AG08396 (cell line): ENCODE measurements at regions not wholly inside any gene's neighbourhood (a gene's known extent, or its start where the extent isn't known, plus 50 kb on each side); places are given as distances from the start of the nearest gene placed in this dataset.

Experiments
- DNase-seq: peaks from one replicate; pipeline ENCODE4 v3.0.0; 2012; ENCODE audit warnings: low spot score, mixed read lengths

GRCh38 chr14:34348592-34348991 lies 113.4 kb downstream of the SPTSSA start:
- DNase-seq = no peak

DNA sequence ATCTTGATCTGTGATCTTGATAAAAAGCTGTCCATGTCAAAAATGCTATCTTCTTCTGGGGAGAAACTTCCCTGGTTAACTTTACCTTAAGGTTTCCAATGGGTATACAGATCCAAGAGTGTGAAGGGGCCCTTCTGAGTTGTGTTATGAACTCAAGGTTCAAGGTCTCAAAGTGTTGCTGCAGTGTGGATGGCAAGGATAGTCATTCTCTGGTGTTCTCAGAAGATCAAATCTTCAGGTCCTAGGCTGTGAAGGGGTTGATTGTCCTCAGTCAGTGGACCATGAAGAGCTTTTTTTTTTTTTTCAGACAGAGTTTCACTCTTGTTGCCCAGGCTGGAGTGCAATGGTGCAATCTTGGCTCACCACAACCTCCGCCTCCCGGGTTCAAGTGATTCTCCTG lies 114.4 kb downstream of the SPTSSA start:
- DNase-seq = no peak

- no peak for DNase-seq
These were observed 116.1 kb downstream of the SPTSSA start for GRCh38 chr14:34345718-34346465.

DNA sequence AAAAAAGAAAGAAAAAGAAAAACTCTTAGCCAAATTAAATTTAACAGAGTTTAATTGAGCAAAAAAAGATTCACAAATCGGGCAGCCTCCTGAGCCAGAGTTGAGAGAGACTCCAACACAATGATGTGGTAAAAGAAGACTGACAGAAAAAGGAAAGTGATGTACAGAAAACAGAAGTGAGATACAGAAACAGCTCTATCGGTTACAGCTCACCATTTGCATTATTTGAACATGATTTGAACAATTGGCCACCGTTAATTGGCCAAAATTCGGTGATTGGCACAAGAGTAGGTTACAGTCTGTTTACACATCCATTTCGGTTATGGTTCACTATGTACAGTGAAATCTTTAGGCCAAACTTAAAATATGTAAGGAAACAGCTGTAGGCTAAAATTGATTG lies 117.7 kb downstream of the SPTSSA start:
- DNase-seq = no peak

DNA sequence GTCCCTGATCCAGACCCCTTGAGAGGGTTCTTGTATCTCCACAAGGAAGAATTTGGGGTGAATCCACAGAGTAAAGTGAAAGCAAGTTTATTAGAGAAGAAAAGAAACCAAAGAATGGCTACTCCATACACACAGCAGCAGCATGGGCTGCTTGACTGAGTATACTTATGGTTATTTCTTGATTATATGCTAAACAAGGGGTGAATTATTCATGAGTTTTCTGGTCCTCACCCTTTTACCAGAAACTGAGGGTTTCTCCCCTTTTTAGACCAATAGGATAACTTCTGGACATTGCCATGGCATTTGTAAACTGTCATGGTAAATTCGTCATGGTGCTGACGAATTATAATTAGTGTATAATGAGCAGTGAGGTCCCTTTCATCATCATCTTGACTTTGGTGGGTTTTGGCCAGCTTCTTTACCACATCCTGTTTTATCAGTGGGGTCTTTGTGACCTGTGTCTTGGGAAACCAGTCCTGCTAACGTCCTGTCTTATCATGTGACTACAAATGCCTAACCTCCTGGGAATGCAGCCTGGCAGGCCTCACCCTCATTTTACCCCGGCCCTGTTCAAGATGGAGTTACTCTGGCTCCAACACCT lies 121.9 kb downstream of the SPTSSA start:
- no peak for DNase-seq

GRCh38 chr14:34338056-34338455 lies 124.0 kb downstream of the SPTSSA start:
- DNase-seq = no peak

DNA sequence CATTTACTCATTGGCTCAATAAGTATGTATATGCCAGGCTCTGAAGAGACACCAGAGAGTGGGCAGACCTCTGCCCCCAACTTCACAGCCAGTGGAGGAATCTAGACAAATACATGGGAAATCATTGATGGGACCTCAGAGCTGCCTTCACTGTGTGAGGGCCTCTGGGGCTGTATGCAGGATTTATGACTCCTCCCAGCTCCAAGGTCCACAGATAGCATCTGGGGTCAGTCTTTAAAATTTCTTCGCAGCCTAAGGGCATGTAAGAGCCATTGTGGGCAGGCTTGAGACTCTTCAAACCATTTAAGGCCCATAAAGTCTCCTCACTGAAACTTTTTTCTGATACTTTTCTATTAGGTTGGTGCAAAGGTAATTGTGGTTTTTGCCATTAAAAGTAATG lies 125.5 kb downstream of the SPTSSA start:
- DNase-seq = no peak

DNA sequence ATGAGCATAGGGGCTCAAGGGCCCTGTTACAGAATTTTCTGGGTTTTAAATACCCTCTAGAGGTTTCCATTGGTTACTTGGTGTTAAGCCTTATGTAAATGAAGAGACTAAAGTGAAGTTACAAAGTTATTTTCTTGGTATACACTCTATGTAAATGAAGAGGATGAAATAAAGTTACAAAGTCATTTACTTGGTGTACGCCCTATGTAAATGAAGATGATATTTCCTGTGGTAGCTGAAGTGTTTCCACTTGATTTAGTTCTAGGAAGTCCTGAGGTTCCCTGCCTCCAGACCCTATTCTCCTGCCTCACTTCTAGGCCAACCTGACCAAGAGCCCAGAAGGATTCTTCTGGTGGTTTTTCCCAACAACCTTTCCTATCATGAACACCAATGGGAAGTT lies 126.1 kb downstream of the SPTSSA start:
- no peak for DNase-seq

DNA sequence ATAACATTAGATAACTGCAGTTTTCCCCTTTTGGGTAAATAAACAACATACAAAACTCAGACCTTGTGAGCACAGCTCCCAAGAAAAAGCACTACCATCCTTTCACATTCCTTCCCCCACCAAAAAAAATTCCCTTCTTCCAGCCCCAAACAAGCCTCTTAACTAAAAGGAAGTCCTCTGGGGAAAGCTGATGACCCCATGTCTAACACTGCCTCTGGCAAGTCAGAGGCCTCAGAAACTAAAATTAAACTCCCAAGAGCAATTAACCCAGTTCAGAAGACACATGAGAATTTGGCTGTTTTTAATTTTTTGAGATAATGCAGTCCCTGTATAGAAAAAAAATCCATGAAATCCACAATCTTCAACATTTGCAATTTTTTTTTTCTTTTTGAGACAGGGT lies 127.7 kb downstream of the SPTSSA start:
- no peak for DNase-seq

- DNase-seq = peak; percentile 31
These were observed 130.1 kb downstream of the SPTSSA start for GRCh38 chr14:34331728-34332623.

- DNase-seq = no peak
These were observed 131.2 kb downstream of the SPTSSA start for GRCh38 chr14:34330846-34331245.

DNA sequence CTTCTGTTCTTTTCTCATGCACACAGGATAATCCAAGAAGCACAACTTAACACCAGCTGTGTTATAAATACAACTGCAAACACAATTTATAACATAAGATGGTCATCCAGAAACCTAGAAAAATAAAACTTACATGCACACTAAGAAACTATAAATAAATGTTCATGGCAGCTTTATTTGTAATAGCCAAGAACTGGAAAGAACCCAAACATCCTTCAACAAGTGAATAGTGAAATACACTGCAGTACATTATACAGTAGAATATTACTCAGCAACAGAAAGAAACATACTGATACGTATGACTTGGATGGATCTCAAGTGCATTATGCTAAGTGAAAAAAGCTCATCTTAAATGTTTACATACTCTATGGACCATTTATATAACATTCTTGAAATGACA lies 132.7 kb downstream of the SPTSSA start:
- no peak for DNase-seq

- no peak for DNase-seq
These were observed 133.9 kb downstream of the SPTSSA start for GRCh38 chr14:34328178-34328577.

DNA sequence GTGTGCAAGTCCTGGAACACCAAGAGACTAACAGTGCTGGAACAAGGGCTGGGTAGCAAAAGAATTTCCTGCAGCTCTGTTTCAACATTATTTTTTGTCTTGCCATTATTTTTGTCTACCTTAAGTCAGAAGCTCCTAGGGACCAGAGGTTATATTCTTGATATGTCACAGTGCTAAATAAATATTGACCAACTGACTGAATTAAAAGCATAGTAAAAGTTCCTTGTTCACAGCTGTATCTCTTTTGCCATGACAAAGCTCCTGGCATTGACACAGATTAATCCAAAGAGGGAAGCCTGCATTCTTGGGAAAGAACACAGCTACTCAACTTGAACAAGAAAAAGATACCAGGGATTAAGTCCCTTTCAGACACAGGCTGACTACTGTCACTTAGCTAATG lies 136.5 kb downstream of the SPTSSA start:
- DNase-seq = no peak

DNA sequence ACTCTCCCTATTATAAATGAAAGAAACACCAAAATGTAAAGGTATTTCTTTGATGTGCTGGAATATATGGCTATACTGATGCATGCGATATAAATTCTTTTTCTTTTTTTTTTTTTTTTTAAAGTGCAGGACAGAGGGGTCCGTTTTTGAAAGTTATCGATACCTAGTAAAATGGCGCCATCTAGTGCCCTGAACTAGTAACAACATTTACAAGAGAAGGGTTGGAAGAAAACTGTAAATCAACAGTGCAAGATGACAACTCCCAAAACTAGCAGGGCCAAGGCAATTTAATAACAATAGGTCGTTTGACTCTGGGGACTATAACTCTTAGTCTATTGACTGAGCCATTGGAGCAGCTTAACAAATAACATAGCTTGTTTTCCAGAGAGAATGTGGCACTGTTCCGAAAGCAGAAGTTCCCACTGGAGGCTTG lies 137.7 kb downstream of the SPTSSA start:
- DNase-seq = peak; percentile 28

- peak; percentile 71 for DNase-seq
These were observed 139.1 kb downstream of the SPTSSA start for GRCh38 chr14:34322940-34323418.

DNA sequence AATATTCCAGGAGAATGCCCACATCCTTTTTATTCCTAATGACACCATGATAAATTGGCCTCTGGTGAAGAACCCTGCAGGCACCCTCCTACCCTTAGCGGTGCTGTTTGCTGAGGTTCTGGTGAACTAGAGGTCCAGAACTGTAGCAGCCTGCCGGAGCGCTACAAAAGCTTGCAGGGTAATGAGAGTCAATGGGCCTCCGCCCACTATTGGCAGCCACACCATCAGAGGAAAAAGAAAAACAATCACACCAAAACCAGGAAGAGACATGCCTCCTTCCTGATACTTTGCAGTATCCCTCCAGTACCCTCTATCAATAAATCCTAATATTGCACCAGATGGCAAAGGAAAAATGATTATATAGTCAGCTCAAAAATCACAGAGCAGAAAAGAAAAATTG lies 142.9 kb downstream of the SPTSSA start:
- no peak for DNase-seq

GRCh38 chr14:34318014-34318413 lies 144.0 kb downstream of the SPTSSA start:
- no peak for DNase-seq

- no peak for DNase-seq
These were observed 151.3 kb downstream of the SPTSSA start for GRCh38 chr14:34310724-34311123.

GRCh38 chr14:34303811-34304210 lies 158.2 kb downstream of the SPTSSA start:
- DNase-seq = no peak

DNA sequence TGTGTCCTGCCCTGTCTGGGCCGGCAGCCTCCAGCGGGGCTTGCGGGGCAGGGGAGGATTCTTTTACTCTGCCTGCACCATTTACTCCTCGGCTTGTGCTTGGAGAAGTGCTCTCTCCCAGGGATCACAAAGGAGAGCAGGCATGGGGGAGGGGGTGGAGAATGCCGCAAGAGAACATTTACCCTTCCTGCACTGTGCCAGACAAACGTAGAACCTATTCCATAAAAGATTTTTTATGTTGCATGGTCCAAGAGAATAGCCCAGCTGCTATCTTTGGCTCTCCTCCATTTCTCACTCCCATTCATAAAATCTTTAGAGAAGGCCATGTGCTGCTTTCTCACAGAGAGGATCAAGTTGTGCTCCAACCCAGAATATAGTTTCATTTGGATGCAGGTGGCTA lies 159.4 kb downstream of the SPTSSA start:
- DNase-seq = no peak

DNA sequence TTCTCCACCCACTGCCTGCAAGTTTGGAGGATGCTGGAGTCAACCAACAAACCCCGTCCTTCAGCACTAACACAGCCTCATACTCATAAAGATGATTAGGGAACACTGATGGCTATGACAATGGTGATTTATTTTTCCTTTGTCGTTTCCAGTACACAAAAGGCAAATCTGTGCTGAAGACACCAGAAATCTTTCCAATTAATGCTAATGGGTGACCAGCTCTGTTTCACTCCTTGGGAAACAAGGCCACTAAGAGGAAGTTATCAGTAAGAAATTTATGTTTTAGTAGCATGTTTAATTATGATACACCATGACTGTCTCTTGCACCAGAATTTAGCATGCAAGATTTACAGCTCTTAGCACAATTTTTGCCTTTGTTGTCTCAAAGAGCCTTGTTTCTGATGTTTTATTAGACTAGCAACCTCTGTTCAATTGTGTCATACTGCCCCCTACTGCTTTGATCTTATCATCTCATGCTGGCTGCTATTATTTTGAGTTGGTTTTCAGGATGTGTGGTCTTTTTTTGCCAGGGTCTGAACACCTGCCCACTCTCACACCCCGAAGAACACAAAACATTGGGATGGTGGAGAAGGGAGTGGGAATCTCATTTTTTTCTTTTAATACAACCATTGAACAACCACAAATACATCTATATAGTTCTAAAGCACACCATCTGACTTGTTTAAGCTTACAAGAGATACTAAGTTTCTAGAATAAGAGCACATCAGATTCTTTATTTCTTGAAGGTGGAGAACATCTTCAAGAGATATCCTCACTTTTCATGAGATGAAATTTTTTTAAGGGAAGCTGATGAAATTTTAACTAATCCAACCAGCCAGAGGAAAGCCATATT lies 160.9 kb downstream of the SPTSSA start:
- DNase-seq = peak; percentile 23
